SJSA1 (cell line): ENCODE measurements at regions not wholly inside any gene's neighbourhood (a gene's known extent, or its start where the extent isn't known, plus 50 kb on each side); places are given as distances from the start of the nearest gene placed in this dataset.
"Not testable (repeated sequence)": the region's sequence is repeated elsewhere in the genome, so short reads cannot be mapped to it uniquely, and the experiment has no call there.

ENCODE experiments used
- DNase-seq, 2 experiments: peaks; one replicate each; pipeline ENCODE4 v3.0.0-alpha.2; 2015 to 2020; ENCODE audit warnings: low spot score in 2 of 2, low read depth in 1 of 2
- H3K27ac ChIP-seq: fragments of 250-450 bp; sonication (Bioruptor Pico); 2 replicates; pipeline ENCODE4 v1.5.1; 2020; ENCODE audit warnings: mild to moderate bottlenecking, moderate library complexity
- H3K27me3 ChIP-seq: fragments of 250-450 bp; sonication (Bioruptor Pico); replicated peaks from 2 replicates; pipeline ENCODE4 v1.5.1; 2020; ENCODE audit warnings: mild to moderate bottlenecking, moderate library complexity
- H3K36me3 ChIP-seq: fragments of 250-450 bp; sonication (Bioruptor Pico); 2 replicates; pipeline ENCODE4 v1.5.1; 2020; ENCODE audit warnings: mild to moderate bottlenecking
- H3K4me1 ChIP-seq: fragments of 250-450 bp; sonication (Bioruptor Pico); replicated peaks from 2 replicates; pipeline ENCODE4 v1.6.1; 2021; ENCODE audit warnings: mild to moderate bottlenecking
- H3K4me3 ChIP-seq: fragments of 250-450 bp; sonication (Bioruptor Pico); 2 replicates; pipeline ENCODE4 v1.5.1; 2020; ENCODE audit warnings: mild to moderate bottlenecking
- H3K9me3 ChIP-seq: fragments of 250-450 bp; sonication (Bioruptor Pico); replicated peaks from 2 replicates; pipeline ENCODE4 v1.5.1; 2020; ENCODE audit warnings: mild to moderate bottlenecking

GRCh38 chr2:16071039-16071864, 130.9 kb downstream of the MYCN start:
- Histone ChIP-seq H3K4me1 (no peaks in the 10 kb centered on the region), H3K36me3 (no peaks in the 10 kb centered on the region), H3K4me3 (no peak overlapping the region), H3K27ac (no peak overlapping the region), H3K27me3 (no peaks in the 10 kb centered on the region), H3K9me3 (no peaks in the 10 kb centered on the region)
- DNase-seq = no peak

GRCh38 chr2:16070648-16070971, 130.3 kb downstream of the MYCN start:
- Histone ChIP-seq H3K36me3 (no peaks in the 10 kb centered on the region), H3K9me3 (no peaks in the 10 kb centered on the region), H3K27ac (no peak overlapping the region), H3K4me1 (no peaks in the 10 kb centered on the region), H3K27me3 (no peaks in the 10 kb centered on the region), H3K4me3 (no peak overlapping the region)
- no peak for DNase-seq

- peak in 1 of 2 experiments; percentile 4 for DNase-seq
- no peaks in the 10 kb centered on the region for H3K4me1 ChIP-seq
- H3K4me3 ChIP-seq = no peak overlapping the region
- no peak overlapping the region for H3K27ac ChIP-seq
- H3K9me3 ChIP-seq = no peaks in the 10 kb centered on the region
- H3K36me3 ChIP-seq = no peaks in the 10 kb centered on the region
- no peaks in the 10 kb centered on the region for H3K27me3 ChIP-seq
These were observed 129.7 kb downstream of the MYCN start for GRCh38 chr2:16069933-16070647.

- Histone ChIP-seq H3K4me3 (no peak overlapping the region), H3K27me3 (no peaks in the 10 kb centered on the region), H3K4me1 (no peaks in the 10 kb centered on the region), H3K27ac (no peak overlapping the region), H3K9me3 (no peaks in the 10 kb centered on the region), H3K36me3 (no peaks in the 10 kb centered on the region)
- no peak for DNase-seq
These were observed 129.2 kb downstream of the MYCN start for GRCh38 chr2:16069663-16069932.

GRCh38 chr2:16068552-16068940, 128.2 kb downstream of the MYCN start:
- Histone ChIP-seq H3K27me3 (no peaks in the 10 kb centered on the region), H3K4me1 (no peaks in the 10 kb centered on the region), H3K36me3 (no peaks in the 10 kb centered on the region), H3K4me3 (no peak overlapping the region), H3K27ac (no peak overlapping the region), H3K9me3 (no peaks in the 10 kb centered on the region; the same call in 1 of the 2 replicates)
- no peak for DNase-seq

DNA sequence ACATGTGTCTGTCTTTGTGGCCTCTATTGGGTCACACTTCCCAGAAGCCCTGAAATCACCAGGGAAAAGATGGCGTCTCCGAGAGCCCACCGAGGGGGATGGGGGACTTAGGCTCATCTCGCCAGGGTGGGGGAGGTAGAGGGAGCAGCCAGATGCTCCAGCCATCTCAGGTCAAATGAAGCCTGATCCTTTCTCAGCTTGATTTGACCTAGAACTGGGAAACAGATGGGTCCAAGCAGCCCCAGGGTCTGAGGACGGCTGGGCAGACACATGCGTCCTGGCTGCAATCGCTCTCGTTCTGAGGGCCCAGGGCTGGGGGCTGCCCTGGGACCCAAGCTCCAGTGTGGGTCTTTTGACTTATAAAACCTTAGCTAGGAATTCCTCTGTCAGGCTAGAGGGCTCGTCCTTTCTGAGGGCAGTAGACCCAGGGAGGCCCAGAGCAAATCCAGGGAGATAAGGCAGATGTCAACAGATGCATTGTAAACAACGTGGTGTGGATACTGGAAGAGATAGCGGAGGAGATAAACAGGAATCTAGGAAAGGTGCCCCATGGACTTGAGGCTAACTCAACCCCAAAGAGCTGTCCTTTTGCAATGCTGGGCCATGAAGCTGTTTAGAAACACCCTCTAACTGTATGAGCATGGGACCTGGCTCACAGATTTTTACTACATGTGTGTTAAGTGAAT, 127.7 kb downstream of the MYCN start:
- no peak for DNase-seq
- H3K4me3 ChIP-seq = no peak overlapping the region
- H3K27ac ChIP-seq = no peak overlapping the region
- no peaks in the 10 kb centered on the region for H3K36me3 ChIP-seq
- no peaks in the 10 kb centered on the region; the same call in 1 of the 2 replicates for H3K9me3 ChIP-seq
- H3K27me3 ChIP-seq = no peaks in the 10 kb centered on the region
- H3K4me1 ChIP-seq = no peaks in the 10 kb centered on the region

DNA sequence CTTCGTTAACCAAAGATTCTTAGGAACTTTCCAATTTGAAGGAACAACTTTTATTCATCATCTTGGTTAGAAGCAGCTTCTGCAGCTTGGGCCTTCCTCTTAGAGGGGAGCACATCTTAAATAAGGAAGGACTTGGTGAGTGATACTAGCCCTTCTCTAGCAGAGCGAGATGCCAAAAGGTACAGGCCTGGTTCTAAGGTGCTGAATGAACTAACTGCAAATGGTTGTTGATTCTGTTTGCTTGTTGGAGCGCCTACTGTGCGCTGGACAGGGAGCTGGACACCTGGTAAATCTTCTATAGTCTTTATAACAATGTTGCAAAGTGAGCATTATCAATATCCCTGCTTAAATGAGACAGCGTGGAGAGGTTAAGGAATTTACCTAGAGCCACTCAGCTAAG, 127.1 kb downstream of the MYCN start:
- Histone ChIP-seq H3K4me3 (no peak overlapping the region), H3K36me3 (no peaks in the 10 kb centered on the region), H3K27ac (no peak overlapping the region), H3K9me3 (peaks cover 2% of the 10 kb centered on the region; the same call in 1 of the 2 replicates), H3K27me3 (no peaks in the 10 kb centered on the region), H3K4me1 (no peaks in the 10 kb centered on the region)
- DNase-seq = no peak

DNA sequence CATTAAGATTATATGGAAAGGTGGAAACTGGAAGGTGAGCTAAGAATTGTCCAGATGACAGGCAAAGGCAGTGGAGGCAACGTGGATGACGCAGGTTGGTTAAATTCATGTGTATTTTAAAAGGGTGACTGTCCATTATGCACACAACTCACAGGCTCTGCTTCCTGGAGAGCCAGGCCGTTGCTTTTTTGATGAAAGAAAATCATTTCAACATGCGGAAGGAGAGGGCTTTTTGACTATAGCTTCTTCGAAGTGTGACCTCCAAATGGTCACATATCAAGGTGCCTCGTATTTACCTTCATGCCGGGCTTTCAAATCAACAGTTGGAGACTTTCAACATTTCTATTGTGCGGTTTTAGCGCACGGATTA, 126.7 kb downstream of the MYCN start:
- no peaks in the 10 kb centered on the region for H3K36me3 ChIP-seq
- no peaks in the 10 kb centered on the region for H3K27me3 ChIP-seq
- no peak overlapping the region for H3K27ac ChIP-seq
- DNase-seq = no peak
- no peak overlapping the region for H3K4me3 ChIP-seq
- no peaks in the 10 kb centered on the region for H3K4me1 ChIP-seq
- H3K9me3 ChIP-seq = peaks cover 2% of the 10 kb centered on the region; the same call in 1 of the 2 replicates

- H3K9me3 ChIP-seq = peaks cover 4% of the 10 kb centered on the region; the same call in 1 of the 2 replicates
- no peak overlapping the region for H3K4me3 ChIP-seq
- no peak overlapping the region for H3K27ac ChIP-seq
- H3K36me3 ChIP-seq = no peaks in the 10 kb centered on the region
- no peak for DNase-seq
- no peaks in the 10 kb centered on the region for H3K4me1 ChIP-seq
- no peaks in the 10 kb centered on the region for H3K27me3 ChIP-seq
These were observed 126.1 kb downstream of the MYCN start for GRCh38 chr2:16066261-16067036.

DNA sequence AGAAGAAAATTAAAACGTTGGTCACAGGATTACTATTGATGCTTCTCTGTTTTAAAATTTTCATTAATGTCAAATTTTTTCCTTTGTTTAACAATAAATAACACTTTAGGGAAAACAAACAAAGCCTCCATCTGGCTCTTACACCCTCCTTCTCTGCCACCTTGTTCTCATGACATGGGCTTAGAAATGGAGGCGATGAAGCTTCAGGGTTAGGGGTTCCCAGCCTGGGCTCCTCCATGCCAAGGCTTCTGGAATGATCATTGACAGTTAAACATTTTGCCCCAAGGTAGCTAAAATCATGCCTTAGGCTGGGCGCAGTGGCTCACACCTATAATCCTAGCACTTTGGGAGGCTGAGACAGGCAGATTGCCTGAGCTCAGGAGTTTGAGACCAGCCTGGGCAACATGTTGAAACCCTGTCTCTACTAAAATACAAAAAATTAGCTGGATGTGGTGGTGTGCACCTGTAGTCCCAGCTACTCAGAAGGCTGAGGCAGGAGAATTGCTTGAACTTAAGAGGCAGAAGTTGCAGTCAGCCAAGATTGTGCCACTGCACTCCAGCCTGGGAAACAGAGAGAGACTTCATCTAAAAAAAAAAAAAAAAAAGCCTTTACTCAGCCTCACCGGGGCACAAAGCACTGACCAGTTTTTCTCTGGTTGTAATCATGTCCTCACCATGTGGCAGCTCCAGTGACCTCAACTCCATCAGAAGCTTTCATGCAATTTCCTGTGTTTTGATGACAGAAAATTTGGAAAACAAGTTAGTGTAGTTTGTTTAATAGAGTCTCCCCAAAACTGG, 125.1 kb downstream of the MYCN start:
- H3K4me1 ChIP-seq, H3K36me3 ChIP-seq, H3K27me3 ChIP-seq, H3K9me3 ChIP-seq, H3K27ac ChIP-seq, DNase-seq, H3K4me3 ChIP-seq: not testable (repeated sequence)

- DNase-seq = no peak
- Histone ChIP-seq H3K9me3 (peaks cover 4% of the 10 kb centered on the region; the same call in 1 of the 2 replicates), H3K27ac (no peak overlapping the region), H3K4me1 (no peaks in the 10 kb centered on the region), H3K36me3 (no peaks in the 10 kb centered on the region), H3K27me3 (no peaks in the 10 kb centered on the region), H3K4me3 (no peak overlapping the region)
These were observed 124.4 kb downstream of the MYCN start for GRCh38 chr2:16064745-16065144.

- no peak for DNase-seq
- H3K4me1 ChIP-seq = no peaks in the 10 kb centered on the region
These were observed 123.7 kb downstream of the MYCN start for GRCh38 chr2:16063955-16064633.

More at GRCh38 chr2:16063955-16064633, 123.7 kb downstream of the MYCN start:
- Histone ChIP-seq H3K9me3 (peaks cover 8% of the 10 kb centered on the region; the same call in 1 of the 2 replicates), H3K4me3 (no peak overlapping the region), H3K27ac (no peak overlapping the region), H3K27me3 (no peaks in the 10 kb centered on the region), H3K36me3 (no peaks in the 10 kb centered on the region)
